HCT116 (cell line): ENCODE measurements at regions not wholly inside any gene's neighbourhood (a gene's known extent, or its start where the extent isn't known, plus 50 kb on each side); places are given as distances from the start of the nearest gene placed in this dataset.

ENCODE experiments used
- ATF3 ChIP-seq: IDR thresholded peaks from 2 replicates; pipeline ENCODE4 v1.6.1; 2012
- CBX3 ChIP-seq: IDR thresholded peaks from 2 replicates; pipeline ENCODE4 v1.6.1; 2012; ENCODE audit warnings: low read depth
- CEBPB ChIP-seq: IDR thresholded peaks from 2 replicates; pipeline ENCODE4 v1.6.1; 2012; ENCODE audit warnings: low read depth
- CTCF ChIP-seq, 3 experiments: fragments of 200-600 bp in 1 of 3; sonication (generic) in 1 of 3; IDR thresholded peaks in 2 of 3; conservative IDR thresholded peaks in 1 of 3; 2 replicates each; pipeline ENCODE4 v1.5.1; 2012 to 2017; ENCODE audit warnings: low read depth in 2 of 3, low read length in 2 of 3, antibody characterized with exemption in 1 of 3, borderline replicate concordance in 1 of 3, control low read depth in 1 of 3, mild to moderate bottlenecking in 1 of 3, mixed read lengths in 1 of 3, mixed run types in 1 of 3, moderate library complexity in 1 of 3; ENCODE audit not compliant: insufficient read depth in 1 of 3
- ELF1 ChIP-seq: IDR thresholded peaks from 2 replicates; pipeline ENCODE4 v1.6.1; 2012; ENCODE audit warnings: low read depth, borderline replicate concordance
- EZH2 ChIP-seq: fragments of 200-600 bp; sonication (generic); IDR thresholded peaks from 2 replicates; pipeline ENCODE4 v1.6.1; 2017; ENCODE audit warnings: antibody characterized with exemption, mixed run types
- JUND ChIP-seq: IDR thresholded peaks from 2 replicates; pipeline ENCODE4 v1.6.1; 2012
- POLR2A ChIP-seq: IDR thresholded peaks from 2 replicates; pipeline ENCODE4 v1.7.0; 2011; ENCODE audit warnings: borderline replicate concordance; ENCODE audit not compliant: insufficient read depth, insufficient read length; ENCODE audit errors: extremely low read depth
- RAD21 ChIP-seq: IDR thresholded peaks from 2 replicates; pipeline ENCODE4 v1.6.1; 2012; ENCODE audit warnings: low read depth, mild to moderate bottlenecking
- REST ChIP-seq: IDR thresholded peaks from 2 replicates; pipeline ENCODE4 v1.6.1; 2012; ENCODE audit warnings: low read depth
- YY1 ChIP-seq: IDR thresholded peaks from 2 replicates; pipeline ENCODE4 v1.6.1; 2011; ENCODE audit warnings: low read length, low read depth, moderate library complexity, mild to moderate bottlenecking; ENCODE audit not compliant: insufficient replicate concordance; ENCODE audit errors: extremely low read depth

GRCh38 chr3:110894574-110894973, 177.0 kb upstream of the NECTIN3 start (continued):
- TF ChIP-seq REST (no peak), YY1 (no peak), CEBPB (no peak), ELF1 (no peak), CTCF (IDR thresholded peaks at IDR 0.05 in 2 of 3, conservative IDR thresholded peaks at IDR 0.05 in 1 of 3; ENCODE audit: borderline replicate concordance in 1 of 3, insufficient read depth in 1 of 3, low read depth in 2 of 3, low read length in 2 of 3) (no peak), JUND (no peak), POLR2A (no peak), ATF3 (no peak), RAD21 (no peak), EZH2 (no peak), CBX3 (no peak)
- TF ChIP-seq, all 23 proteins: peak for 0
